SK-N-SH (cell line): ENCODE measurements at regions not wholly inside any gene's neighbourhood (a gene's known extent, or its start where the extent isn't known, plus 50 kb on each side); places are given as distances from the start of the nearest gene placed in this dataset.

ENCODE experiments used
- CTCF ChIA-PET: fragments of 300-600, 350-600 bp; formaldehyde crosslinking; extraction: SDS; loops from one replicate; lab custom pipeline; 2021; lab: Yijun Ruan, JAX
- POLR2A ChIA-PET: fragments of 350-600 bp; sonication (Branson Sonifier 250); formaldehyde crosslinking; extraction: SDS; loops from one replicate; lab custom pipeline; 2020; ENCODE audit warnings: antibody characterized with exemption, inconsistent platforms; lab: Yijun Ruan, JAX
- DNase-seq: peaks from one replicate; pipeline ENCODE4 v3.0.0; 2012
- H2AFZ ChIP-seq: fragments of 200-600 bp; sonication (generic); 2 replicates; pipeline ENCODE4 v1.8.1; 2016; ENCODE audit warnings: antibody characterized with exemption, mild to moderate bottlenecking, low read depth
- H3F3A ChIP-seq: fragments of 200-600 bp; sonication (generic); replicated peaks from 2 replicates; pipeline ENCODE3; 2016; ENCODE audit warnings: antibody characterized with exemption, mild to moderate bottlenecking; ENCODE audit not compliant: insufficient read depth
- H3K27ac ChIP-seq, 2 experiments: fragments of 200-500 bp in 1 of 2; fragments of 200-600 bp in 1 of 2; sonication (Bioruptor generic) in 1 of 2; sonication (generic), shearing (Covaris generic) in 1 of 2; 2 replicates each; pipeline versions ENCODE4 v1.5.1 to v1.6.1; 2014 to 2016; ENCODE audit warnings: low read depth in 2 of 2, inconsistent platforms in 1 of 2, low read length in 1 of 2, mild to moderate bottlenecking in 1 of 2, mixed read lengths in 1 of 2
- H3K27me3 ChIP-seq: fragments of 200-600 bp; sonication (generic), shearing (Covaris generic); 2 replicates; pipeline ENCODE4 v1.6.1; 2016; ENCODE audit warnings: mixed run types; ENCODE audit not compliant: insufficient read depth
- H3K36me3 ChIP-seq, 2 experiments: fragments of 200-500 bp in 1 of 2; fragments of 200-600 bp in 1 of 2; sonication (Bioruptor generic) in 1 of 2; sonication (generic) in 1 of 2; replicated peaks in 1 of 2; 2 replicates each; pipeline versions ENCODE3 to v1.5.1; 2014 to 2016; ENCODE audit warnings: low read length in 1 of 2, mild to moderate bottlenecking in 1 of 2; ENCODE audit not compliant: insufficient read depth in 2 of 2, control insufficient read depth in 1 of 2
- H3K4me1 ChIP-seq, 2 experiments: fragments of 200-500 bp in 1 of 2; fragments of 200-600 bp in 1 of 2; sonication (Bioruptor generic) in 1 of 2; sonication (generic), shearing (Covaris generic) in 1 of 2; 2 replicates each; pipeline versions ENCODE4 v1.5.1 to v1.6.1; 2014 to 2016; ENCODE audit warnings: low read depth in 1 of 2, low read length in 1 of 2, mixed run types in 1 of 2; ENCODE audit not compliant: insufficient read depth in 2 of 2, control insufficient read depth in 1 of 2
- H3K4me2 ChIP-seq: fragments of 200-600 bp; sonication (generic), shearing (Covaris generic); 2 replicates; pipeline ENCODE4 v1.6.1; 2017; ENCODE audit warnings: mixed run types
- H3K4me3 ChIP-seq, 2 experiments: fragments of 200-500 bp in 1 of 2; fragments of 200-600 bp in 1 of 2; sonication (Bioruptor generic) in 1 of 2; sonication (generic), shearing (Covaris generic) in 1 of 2; 2 replicates each; pipeline versions ENCODE4 v1.5.1 to v1.8.1; 2014 to 2016; ENCODE audit warnings: low read depth in 2 of 2, inconsistent platforms in 1 of 2, low read length in 1 of 2, mild to moderate bottlenecking in 1 of 2, mixed read lengths in 1 of 2, moderate library complexity in 1 of 2
- H3K79me2 ChIP-seq: fragments of 200-600 bp; sonication (generic); 2 replicates; pipeline ENCODE4 v1.8.1; 2017; ENCODE audit warnings: mild to moderate bottlenecking; ENCODE audit not compliant: insufficient read depth
- H3K9ac ChIP-seq: fragments of 200-600 bp; sonication (generic); 2 replicates; pipeline ENCODE4 v1.6.1; 2017; ENCODE audit warnings: mixed run types
- H3K9me2 ChIP-seq: fragments of 200-600 bp; sonication (generic); 2 replicates; pipeline ENCODE4 v1.6.1; 2017; ENCODE audit warnings: mixed run types
- H3K9me3 ChIP-seq: fragments of 200-600 bp; sonication (generic); 2 replicates; pipeline ENCODE4 v1.6.1; 2017; ENCODE audit warnings: mixed run types, mild to moderate bottlenecking, moderate library complexity
- H4K20me1 ChIP-seq: fragments of 200-600 bp; sonication (generic); 2 replicates; pipeline ENCODE4 v1.6.1; 2017; ENCODE audit warnings: mild to moderate bottlenecking, mixed run types; ENCODE audit not compliant: insufficient read depth
- CHD2 ChIP-seq: fragments of 150-350 bp; IDR thresholded peaks from 2 replicates; pipeline ENCODE4 v1.6.1; 2018; ENCODE audit warnings: low read length; ENCODE audit not compliant: partially characterized antibody
- EP300 ChIP-seq, 2 experiments: IDR thresholded peaks; 2 replicates each; pipeline versions ENCODE4 v1.4.0 to v1.6.1; 2012; ENCODE audit warnings: borderline replicate concordance in 1 of 2, low read depth in 1 of 2, low read length in 1 of 2
- FOXM1 ChIP-seq: IDR thresholded peaks from 2 replicates; pipeline ENCODE4 v1.4.0; 2012; ENCODE audit warnings: low read depth, mild to moderate bottlenecking
- GATA2 ChIP-seq: sonication (generic); formaldehyde crosslinking; IDR thresholded peaks from 2 replicates; pipeline ENCODE4 v1.5.0; 2020; ENCODE audit warnings: mild to moderate bottlenecking, missing genetic modification reagents
- RAD21 ChIP-seq: IDR thresholded peaks from 2 replicates; pipeline ENCODE4 v1.6.1; 2012; ENCODE audit warnings: mild to moderate bottlenecking, low read length
- RXRA ChIP-seq: IDR thresholded peaks from 2 replicates; pipeline ENCODE4 v1.4.0; 2012; ENCODE audit warnings: low read depth, mild to moderate bottlenecking, borderline replicate concordance
- SMC3 ChIP-seq: IDR thresholded peaks from 2 replicates; pipeline ENCODE4 v1.6.1; 2012; ENCODE audit warnings: low read depth, low read length, improper control_type of control experiment
- TAF1 ChIP-seq: IDR thresholded peaks from 2 replicates; pipeline ENCODE4 v1.6.1; 2012; ENCODE audit warnings: low read depth, mild to moderate bottlenecking, low read length, moderate library complexity, borderline replicate concordance
- WGBS: methylation state at CpG from one replicate; pipeline ENCODE4 v1.1.6; 2017; ENCODE audit warnings: low lambda C conversion rate; 5-methylcytosine and 5-hydroxymethylcytosine counted together
- TF ChIP-seq, protein P1 (sequence below): IDR thresholded peaks from 2 replicates; pipeline ENCODE4 v1.4.0; 2012; ENCODE audit warnings: low read depth, borderline replicate concordance

DNA sequence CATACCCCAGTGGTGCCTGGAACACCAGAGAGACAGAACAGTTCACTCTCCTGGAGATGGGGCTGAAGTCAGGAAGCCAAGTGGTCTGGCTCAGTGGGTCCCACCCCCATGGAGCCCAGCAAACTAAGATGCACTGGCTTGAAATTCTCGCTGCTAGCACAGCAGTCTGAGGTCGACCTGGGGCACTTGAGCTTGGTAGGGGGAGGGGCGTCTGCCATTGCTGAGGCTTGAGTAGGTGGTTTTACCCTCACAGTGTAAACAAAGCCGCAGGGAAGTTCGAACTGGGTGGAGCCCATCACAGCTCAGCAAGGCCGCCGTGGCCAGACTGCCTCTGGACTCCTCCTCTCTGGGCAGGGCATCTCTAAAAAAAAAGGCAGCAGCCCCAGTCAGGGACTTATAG is 272.0 kb downstream of the KLF13 start (continued):
- TF ChIP-seq, protein P1, sequence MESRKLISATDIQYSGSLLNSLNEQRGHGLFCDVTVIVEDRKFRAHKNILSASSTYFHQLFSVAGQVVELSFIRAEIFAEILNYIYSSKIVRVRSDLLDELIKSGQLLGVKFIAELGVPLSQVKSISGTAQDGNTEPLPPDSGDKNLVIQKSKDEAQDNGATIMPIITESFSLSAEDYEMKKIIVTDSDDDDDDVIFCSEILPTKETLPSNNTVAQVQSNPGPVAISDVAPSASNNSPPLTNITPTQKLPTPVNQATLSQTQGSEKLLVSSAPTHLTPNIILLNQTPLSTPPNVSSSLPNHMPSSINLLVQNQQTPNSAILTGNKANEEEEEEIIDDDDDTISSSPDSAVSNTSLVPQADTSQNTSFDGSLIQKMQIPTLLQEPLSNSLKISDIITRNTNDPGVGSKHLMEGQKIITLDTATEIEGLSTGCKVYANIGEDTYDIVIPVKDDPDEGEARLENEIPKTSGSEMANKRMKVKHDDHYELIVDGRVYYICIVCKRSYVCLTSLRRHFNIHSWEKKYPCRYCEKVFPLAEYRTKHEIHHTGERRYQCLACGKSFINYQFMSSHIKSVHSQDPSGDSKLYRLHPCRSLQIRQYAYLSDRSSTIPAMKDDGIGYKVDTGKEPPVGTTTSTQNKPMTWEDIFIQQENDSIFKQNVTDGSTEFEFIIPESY, result no peak
- TF ChIP-seq GATA2 (CRISPR knock-in tag) (no peak), FOXM1 (no peak), SMC3 (no peak)

DNA sequence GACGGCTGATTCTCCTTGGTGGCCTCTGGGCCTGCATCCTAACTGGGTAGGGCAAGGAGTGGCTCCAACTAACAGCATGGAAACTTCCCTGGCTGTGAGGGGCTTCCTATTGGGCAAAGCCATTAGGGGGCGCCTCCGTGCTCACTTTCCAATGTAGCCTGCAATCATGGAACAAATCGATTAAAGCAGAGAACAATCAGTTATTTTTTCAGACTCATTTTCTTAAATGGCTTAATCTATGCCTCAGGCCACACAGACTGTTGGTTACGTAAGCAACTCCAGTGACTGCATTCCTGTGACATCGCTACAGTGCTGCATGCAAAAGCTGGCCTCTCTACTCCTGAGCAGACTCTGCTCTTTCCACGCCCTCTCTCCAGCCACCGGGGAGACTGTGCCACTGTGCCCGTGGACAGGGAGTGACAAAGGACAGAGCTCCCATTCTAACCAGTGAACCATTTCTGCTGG is 278.9 kb downstream of the KLF13 start:
- H2AFZ ChIP-seq, result no peak overlapping the region
- no peak overlapping the region for H3K9ac ChIP-seq
- peak; percentile 30 for DNase-seq
- no peak overlapping the region; a peak in 1 of 4 replicates for H3K4me3 ChIP-seq
- H3K36me3 ChIP-seq, result no peaks in the 10 kb centered on the region
- no peak overlapping the region for H3K4me2 ChIP-seq
- TF ChIP-seq RXRA, result no peak
- TF ChIP-seq RAD21, result peak; percentile 34; the same call in 1 of the 2 replicates
- no peak for TF ChIP-seq CHD2
- TF ChIP-seq, all 33 proteins: peak for 1
- H3K9me2 ChIP-seq, result no peaks in the 10 kb centered on the region
- no peaks in the 10 kb centered on the region for H4K20me1 ChIP-seq
- WGBS, result 18% methylated on average over 8 of the region's 9 CpGs
- no peaks in the 10 kb centered on the region for H3K79me2 ChIP-seq
- CTCF ChIA-PET, result interaction anchor here (0.7 to 2.0 kb wide), 10 partner anchors 10 to 366 kb away, joined by 3 to 8 read pairs (median 3); no protein-coding TSS in a partner anchor
- H3K9me3 ChIP-seq, result no peaks in the 10 kb centered on the region
- no peak overlapping the region; a peak in 1 of 4 replicates for H3K27ac ChIP-seq
- peaks cover 0 to 18% of the 10 kb centered on the region in 2 experiments; a peak in 2 of 4 replicates for H3K4me1 ChIP-seq
- H3K27me3 ChIP-seq, result no peaks in the 10 kb centered on the region
- POLR2A ChIA-PET, result no interaction called here
- H3F3A ChIP-seq, result no peaks in the 10 kb centered on the region

DNA sequence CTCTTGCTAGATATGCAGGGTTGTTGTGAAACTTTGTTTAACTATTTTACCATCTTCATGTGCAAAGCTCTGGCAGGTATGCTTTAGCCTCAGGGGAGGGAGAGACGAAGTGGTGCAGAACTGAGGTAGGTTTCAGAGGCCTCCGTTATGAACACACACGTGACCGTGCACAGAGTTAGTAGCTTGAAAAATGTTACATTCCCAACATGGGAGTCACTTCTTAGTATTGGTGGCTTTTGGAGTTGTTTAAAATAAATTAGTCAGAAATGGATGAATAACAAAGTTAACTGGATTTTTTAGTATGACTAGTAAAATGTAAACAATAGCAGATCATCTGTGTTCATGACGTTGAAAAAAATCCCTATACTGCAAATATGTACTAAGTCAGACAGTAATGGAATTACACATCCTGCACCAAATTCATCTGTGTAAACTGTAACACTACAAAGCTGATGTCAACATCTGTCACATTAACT is 279.6 kb downstream of the KLF13 start:
- H3K36me3 ChIP-seq, result no peaks in the 10 kb centered on the region
- H2AFZ ChIP-seq, result no peak overlapping the region
- ChIA-PET CTCF (interaction anchor here (0.7 to 2.0 kb wide), 11 partner anchors 10 to 372 kb away, joined by 3 to 8 read pairs (median 3); no protein-coding TSS in a partner anchor), POLR2A (no interaction called here)
- H3K9me3 ChIP-seq, result no peaks in the 10 kb centered on the region
- TF ChIP-seq TAF1, result no peak
- TF ChIP-seq EP300 (IDR thresholded peaks at IDR 0.05; ENCODE audit: borderline replicate concordance in 1 of 2, low read depth in 1 of 2, low read length in 1 of 2), result 0 out of 4 replicates have a peak, but pooled peaks of 1 of the 2 experiments have one; percentile 21
- H3K27me3 ChIP-seq, result no peaks in the 10 kb centered on the region
- no peak overlapping the region for H3K9ac ChIP-seq
- H3K4me3 ChIP-seq, result no peak overlapping the region
- no peaks in the 10 kb centered on the region for H3K79me2 ChIP-seq
- no peak overlapping the region; a peak in 1 of 4 replicates for H3K27ac ChIP-seq
- no peak for DNase-seq
- WGBS, result 35% methylated on average over 5 of the region's 5 CpGs
- H3K4me2 ChIP-seq, result no peak overlapping the region
- no peaks in the 10 kb centered on the region for H3K9me2 ChIP-seq
- H4K20me1 ChIP-seq, result no peaks in the 10 kb centered on the region
- peaks cover 0 to 18% of the 10 kb centered on the region in 2 experiments; a peak in 2 of 4 replicates for H3K4me1 ChIP-seq
- no peaks in the 10 kb centered on the region for H3F3A ChIP-seq
